Osteocyte (in vitro differentiated cells): ENCODE measurements at regions not wholly inside any gene's neighbourhood (a gene's known extent, or its start where the extent isn't known, plus 50 kb on each side); places are given as distances from the start of the nearest gene placed in this dataset.

Experiments used
- DNase-seq: peaks from one replicate; pipeline ENCODE4 v3.0.0; 2021; ENCODE audit warnings: mixed read lengths; ENCODE audit not compliant: unreplicated experiment; ENCODE audit errors: extremely low spot score
- H3K27ac Mint-ChIP-seq: one replicate; pipeline ENCODE4 v1.8.0; 2021; ENCODE audit warnings: mild to moderate bottlenecking, mixed read lengths; ENCODE audit not compliant: unreplicated experiment
- H3K27me3 Mint-ChIP-seq: one replicate; pipeline ENCODE4 v1.8.0; 2021; ENCODE audit warnings: mixed read lengths; ENCODE audit not compliant: unreplicated experiment
- H3K36me3 Mint-ChIP-seq: one replicate; pipeline ENCODE4 v1.8.0; 2021; ENCODE audit warnings: mixed read lengths; ENCODE audit not compliant: unreplicated experiment
- H3K4me1 Mint-ChIP-seq: one replicate; pipeline ENCODE4 v1.8.0; 2021; ENCODE audit warnings: mixed read lengths; ENCODE audit not compliant: unreplicated experiment
- H3K4me3 Mint-ChIP-seq: one replicate; pipeline ENCODE4 v1.8.0; 2021; ENCODE audit warnings: mild to moderate bottlenecking, moderate library complexity, mixed read lengths; ENCODE audit not compliant: unreplicated experiment
- H3K9me3 Mint-ChIP-seq: one replicate; pipeline ENCODE4 v1.8.0; 2021; ENCODE audit warnings: mixed read lengths; ENCODE audit not compliant: unreplicated experiment
- CTCF ChIP-seq: fragments of 200-600 bp; sonication (generic); IDR thresholded peaks from 2 replicates; pipeline ENCODE4 v1.5.0; 2021; ENCODE audit warnings: antibody characterized with exemption, mild to moderate bottlenecking, moderate library complexity

GRCh38 chr14:61643555-61643954 lies 51.8 kb upstream of the HIF1A start:
- DNase-seq: no peak
- Mint-ChIP-seq H3K9me3 (no peaks in the 10 kb centered on the region), H3K4me3 (no peak overlapping the region), H3K27ac (peak overlapping the region; percentile 48), H3K36me3 (no peaks in the 10 kb centered on the region), H3K27me3 (no peaks in the 10 kb centered on the region), H3K4me1 (peaks cover 39% of the 10 kb centered on the region)
- TF ChIP-seq CTCF: no peak

GRCh38 chr14:61644175-61644574 lies 51.1 kb upstream of the HIF1A start:
- Mint-ChIP-seq H3K27ac (no peak overlapping the region), H3K4me1 (peaks cover 38% of the 10 kb centered on the region)

DNA sequence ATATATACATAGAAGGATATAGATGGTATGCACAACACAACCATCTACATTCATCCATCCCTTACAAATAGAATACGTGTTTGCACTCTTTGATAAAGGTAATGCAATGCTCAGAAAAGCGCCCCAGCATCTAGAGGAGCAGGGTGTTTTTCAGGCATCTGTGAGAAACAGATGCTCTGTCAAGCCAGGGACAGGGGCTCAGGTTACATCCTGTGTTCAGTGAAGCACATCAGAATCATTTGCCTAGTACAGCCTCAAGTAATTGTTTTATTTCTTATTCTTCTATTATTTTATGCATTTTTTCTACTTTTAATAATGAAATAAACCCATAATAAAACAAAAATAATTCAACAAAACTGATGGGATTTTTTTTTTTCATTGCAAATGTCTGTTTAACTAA lies 50.5 kb upstream of the HIF1A start:
- Mint-ChIP-seq H3K9me3 (no peaks in the 10 kb centered on the region), H3K36me3 (no peaks in the 10 kb centered on the region), H3K27me3 (no peaks in the 10 kb centered on the region), H3K4me1 (peaks cover 37% of the 10 kb centered on the region), H3K4me3 (no peak overlapping the region), H3K27ac (no peak overlapping the region)
- TF ChIP-seq CTCF: no peak
- DNase-seq: no peak

More at GRCh38 chr14:61644175-61644574, 51.1 kb upstream of the HIF1A start:
- no peaks in the 10 kb centered on the region for H3K27me3 Mint-ChIP-seq
- TF ChIP-seq CTCF: no peak
- H3K4me3 Mint-ChIP-seq: no peak overlapping the region
- no peak for DNase-seq
- no peaks in the 10 kb centered on the region for H3K36me3 Mint-ChIP-seq
- no peaks in the 10 kb centered on the region for H3K9me3 Mint-ChIP-seq

GRCh38 chr14:61645247-61645646 lies 50.1 kb upstream of the HIF1A start:
- Mint-ChIP-seq H3K9me3 (no peaks in the 10 kb centered on the region), H3K4me1 (peaks cover 37% of the 10 kb centered on the region), H3K27ac (no peak overlapping the region), H3K27me3 (no peaks in the 10 kb centered on the region), H3K4me3 (no peak overlapping the region), H3K36me3 (no peaks in the 10 kb centered on the region)
- no peak for DNase-seq
- TF ChIP-seq CTCF: no peak
